GM12875 (cell line): ENCODE measurements at regions not wholly inside any gene's neighbourhood (a gene's known extent, or its start where the extent isn't known, plus 50 kb on each side); places are given as distances from the start of the nearest gene placed in this dataset.

ENCODE experiments used
- H3K4me3 ChIP-seq: one replicate; pipeline ENCODE4 v1.5.1; 2011; ENCODE audit warnings: low read depth, low read length, control low read depth
- TF ChIP-seq, protein P1 (sequence below): IDR thresholded peaks from 2 replicates; pipeline ENCODE4 v1.5.1; 2011; ENCODE audit warnings: low read depth, mild to moderate bottlenecking, control low read depth, inconsistent platforms, low read length, moderate library complexity, borderline replicate concordance; ENCODE audit not compliant: insufficient read depth

- TF ChIP-seq, protein P1, sequence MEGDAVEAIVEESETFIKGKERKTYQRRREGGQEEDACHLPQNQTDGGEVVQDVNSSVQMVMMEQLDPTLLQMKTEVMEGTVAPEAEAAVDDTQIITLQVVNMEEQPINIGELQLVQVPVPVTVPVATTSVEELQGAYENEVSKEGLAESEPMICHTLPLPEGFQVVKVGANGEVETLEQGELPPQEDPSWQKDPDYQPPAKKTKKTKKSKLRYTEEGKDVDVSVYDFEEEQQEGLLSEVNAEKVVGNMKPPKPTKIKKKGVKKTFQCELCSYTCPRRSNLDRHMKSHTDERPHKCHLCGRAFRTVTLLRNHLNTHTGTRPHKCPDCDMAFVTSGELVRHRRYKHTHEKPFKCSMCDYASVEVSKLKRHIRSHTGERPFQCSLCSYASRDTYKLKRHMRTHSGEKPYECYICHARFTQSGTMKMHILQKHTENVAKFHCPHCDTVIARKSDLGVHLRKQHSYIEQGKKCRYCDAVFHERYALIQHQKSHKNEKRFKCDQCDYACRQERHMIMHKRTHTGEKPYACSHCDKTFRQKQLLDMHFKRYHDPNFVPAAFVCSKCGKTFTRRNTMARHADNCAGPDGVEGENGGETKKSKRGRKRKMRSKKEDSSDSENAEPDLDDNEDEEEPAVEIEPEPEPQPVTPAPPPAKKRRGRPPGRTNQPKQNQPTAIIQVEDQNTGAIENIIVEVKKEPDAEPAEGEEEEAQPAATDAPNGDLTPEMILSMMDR, result no peak
- no peak overlapping the region for H3K4me3 ChIP-seq
Observed at GRCh38 chr11:45597097-45597496, 68.3 kb downstream of the CHST1 start.

DNA sequence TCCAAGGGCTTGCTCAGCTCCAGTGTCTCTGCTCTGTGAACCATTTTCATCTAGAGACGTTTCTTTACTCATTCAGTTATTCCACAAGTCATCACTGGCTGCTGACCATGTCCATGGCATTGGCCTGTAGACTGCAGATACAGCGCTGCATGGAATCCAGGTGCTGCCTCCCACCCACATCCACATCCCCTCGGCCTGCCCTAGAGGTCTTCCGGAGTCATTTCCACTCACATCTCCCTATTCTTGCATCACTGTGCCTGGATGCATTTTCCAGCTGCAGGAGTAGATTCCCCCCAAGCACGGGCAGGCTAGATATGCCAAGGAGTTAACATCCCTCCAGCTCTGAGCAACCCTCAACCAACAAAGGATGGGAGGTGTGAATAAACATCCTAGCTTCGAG lies 68.9 kb downstream of the CHST1 start:
- TF ChIP-seq, protein P1, result no peak
- H3K4me3 ChIP-seq, result no peak overlapping the region

DNA sequence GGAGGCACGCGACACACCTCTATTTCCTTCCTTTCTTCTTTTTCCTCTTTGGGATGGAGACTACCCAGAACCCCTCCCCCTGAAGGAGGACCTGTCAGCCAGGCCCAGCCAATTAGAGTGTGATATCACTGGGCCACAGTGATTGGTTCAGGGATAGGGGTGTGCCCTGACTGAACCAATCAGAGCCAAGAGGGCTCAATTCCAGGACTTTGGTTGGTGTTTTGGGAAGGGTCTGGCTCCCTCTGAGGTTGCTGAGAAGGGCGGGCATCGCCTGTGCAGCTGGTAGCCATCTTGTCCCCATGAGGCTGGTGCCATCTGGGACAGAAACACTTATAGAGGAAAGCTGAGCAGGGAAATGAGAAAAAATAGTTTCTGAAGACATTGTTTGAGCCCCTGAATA lies 71.4 kb downstream of the CHST1 start:
- no peak overlapping the region for H3K4me3 ChIP-seq
- TF ChIP-seq, protein P1, result no peak

GRCh38 chr11:45592636-45593035 lies 72.8 kb downstream of the CHST1 start:
- TF ChIP-seq, protein P1, result no peak
- no peak overlapping the region for H3K4me3 ChIP-seq

DNA sequence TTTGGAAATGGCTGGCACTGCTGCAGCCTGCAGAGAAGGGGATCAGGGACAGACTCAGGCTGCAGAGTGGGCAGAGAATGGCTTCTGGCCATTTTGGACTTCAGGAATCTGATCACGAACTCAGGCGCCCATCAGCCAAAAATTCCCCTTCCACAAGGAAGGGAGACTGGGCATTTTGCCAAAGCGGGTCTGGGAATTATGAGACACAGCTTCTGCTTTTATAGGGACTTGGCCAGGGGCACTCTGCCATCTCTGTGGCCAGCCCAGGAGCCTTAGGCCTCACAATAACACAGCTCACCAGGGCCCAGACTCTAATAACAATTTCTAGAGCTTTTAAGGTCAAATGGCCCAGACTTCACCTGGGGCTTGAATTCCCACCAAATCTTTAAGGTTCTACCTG lies 74.7 kb downstream of the CHST1 start:
- TF ChIP-seq, protein P1, result no peak
- no peak overlapping the region for H3K4me3 ChIP-seq

DNA sequence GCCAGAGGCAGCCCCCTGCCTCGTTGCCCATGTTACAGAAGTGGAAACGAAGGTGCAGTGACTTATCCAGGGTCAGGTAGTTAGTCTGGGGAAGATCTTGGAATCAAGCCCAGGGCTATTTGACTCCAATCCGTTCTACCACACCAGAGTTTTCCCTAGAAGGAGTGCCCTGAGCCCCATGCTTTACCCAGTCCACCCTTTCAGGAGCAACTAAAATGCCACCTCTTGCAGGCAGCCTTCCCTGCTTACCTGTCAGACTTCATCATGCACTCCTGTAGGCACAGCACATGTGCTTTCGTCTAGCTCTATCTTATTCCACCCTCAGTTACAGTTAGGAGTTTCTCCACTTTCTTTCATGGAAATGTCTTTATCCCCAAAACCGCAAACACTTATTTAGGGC lies 80.2 kb downstream of the CHST1 start:
- TF ChIP-seq, protein P1, result no peak
- no peak overlapping the region for H3K4me3 ChIP-seq

DNA sequence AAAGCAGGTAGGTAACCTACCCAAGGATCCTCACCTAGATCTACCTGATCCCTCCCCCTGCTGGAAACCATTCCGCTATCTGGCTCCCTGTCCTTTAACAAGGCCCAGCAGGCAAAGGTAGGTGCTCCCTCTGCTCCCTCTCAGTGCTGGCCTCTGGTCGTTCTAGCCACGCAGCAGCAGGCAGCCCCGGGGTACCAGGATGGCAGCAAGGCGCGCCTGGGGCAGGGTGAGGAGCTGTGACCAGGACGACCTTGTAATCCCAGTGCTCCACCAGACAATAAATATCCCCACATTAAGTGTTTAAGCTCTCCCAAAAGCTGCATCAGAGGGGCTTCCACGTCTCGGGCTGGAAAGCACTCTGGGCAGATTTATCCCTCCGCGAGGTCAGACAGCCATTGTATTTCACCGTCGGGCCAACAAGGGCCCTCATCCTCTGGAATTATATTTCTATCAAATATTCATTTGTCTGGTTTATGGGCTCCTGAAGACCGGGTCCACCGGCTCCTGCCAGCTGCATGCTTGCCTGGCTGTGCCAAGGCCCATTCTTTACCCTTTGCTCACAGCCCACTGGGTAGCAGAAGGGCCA lies 81.3 kb downstream of the CHST1 start:
- H3K4me3 ChIP-seq, result no peak overlapping the region
- TF ChIP-seq, protein P1, result no peak
